Uterus (tissue), 3 donors: ENCODE measurements at regions not wholly inside any gene's neighbourhood (a gene's known extent, or its start where the extent isn't known, plus 50 kb on each side); places are given as distances from the start of the nearest gene placed in this dataset.

Source experiments
- DNase-seq, 2 donors: peaks; one replicate each; pipeline ENCODE4 v3.0.0-alpha.2; 2019 to 2020
- H3K27ac ChIP-seq, 2 donors: fragments of 200-600 bp; sonication (generic); 1 replicate in 1 of 2; 2 replicates in 1 of 2; pipeline ENCODE4 v1.5.1; 2016 to 2018
- H3K27me3 ChIP-seq, 2 donors: fragments of 200-600 bp; sonication (generic); one replicate each; pipeline ENCODE4 v1.5.1; 2018 to 2019; ENCODE audit warnings: control low read depth in 1 of 2
- H3K36me3 ChIP-seq, 2 donors: fragments of 200-600 bp; sonication (generic); one replicate each; pipeline ENCODE4 v1.5.1; 2019; ENCODE audit warnings: control low read depth in 1 of 2
- H3K4me1 ChIP-seq, 2 donors: fragments of 200-600 bp; sonication (generic); one replicate each; pipeline ENCODE4 v1.5.1; 2018 to 2019; ENCODE audit warnings: control low read depth in 1 of 2
- H3K4me3 ChIP-seq, 2 donors: fragments of 200-600 bp; sonication (generic); 1 replicate in 1 of 2; 2 replicates in 1 of 2; pipeline ENCODE4 v1.5.1; 2018 to 2019; ENCODE audit warnings: mild to moderate bottlenecking in 1 of 2
- H3K9me3 ChIP-seq, 2 donors: fragments of 200-600 bp; sonication (generic); one replicate each; pipeline ENCODE4 v1.5.1; 2019; ENCODE audit warnings: control low read depth in 1 of 2
- POLR2A ChIP-seq, 2 donors: fragments of 450-650 bp; IDR thresholded peaks; one replicate each; pipeline ENCODE4 v1.6.1; 2016; ENCODE audit warnings: antibody characterized with exemption in 2 of 2, mild to moderate bottlenecking in 1 of 2, moderate library complexity in 1 of 2
- intact Hi-C: fragments of 100-400 bp; cut with DNase I; formaldehyde crosslinking; loops from one replicate; pipeline ENCODE4 v1.15.1; 2023; ENCODE audit warnings: low total_unique reads
- TF ChIP-seq, protein P1 (sequence below), 4 experiments: fragments of 200-600 bp in 2 of 4; fragments of 450-650 bp in 2 of 4; sonication (generic) in 2 of 4; IDR thresholded peaks; one replicate each; pipeline ENCODE4 v1.5.1; 2016 to 2019; ENCODE audit warnings: antibody characterized with exemption in 4 of 4, mild to moderate bottlenecking in 2 of 4, moderate library complexity in 1 of 4
- donor health status: DM: yes; HTN: yes; CAD: no.

GRCh38 chr2:83951378-83951947 lies 507.6 kb downstream of the SUCLG1 start:
- DNase-seq, result no peak
- H3K4me3 ChIP-seq, result no peak overlapping the region
- no peaks in the 10 kb centered on the region for H3K9me3 ChIP-seq
- H3K36me3 ChIP-seq, result no peaks in the 10 kb centered on the region
- intact Hi-C loops, result no loop called here
- no peak for TF ChIP-seq POLR2A (IDR thresholded peaks at IDR 0.05)
- TF ChIP-seq, protein P1, sequence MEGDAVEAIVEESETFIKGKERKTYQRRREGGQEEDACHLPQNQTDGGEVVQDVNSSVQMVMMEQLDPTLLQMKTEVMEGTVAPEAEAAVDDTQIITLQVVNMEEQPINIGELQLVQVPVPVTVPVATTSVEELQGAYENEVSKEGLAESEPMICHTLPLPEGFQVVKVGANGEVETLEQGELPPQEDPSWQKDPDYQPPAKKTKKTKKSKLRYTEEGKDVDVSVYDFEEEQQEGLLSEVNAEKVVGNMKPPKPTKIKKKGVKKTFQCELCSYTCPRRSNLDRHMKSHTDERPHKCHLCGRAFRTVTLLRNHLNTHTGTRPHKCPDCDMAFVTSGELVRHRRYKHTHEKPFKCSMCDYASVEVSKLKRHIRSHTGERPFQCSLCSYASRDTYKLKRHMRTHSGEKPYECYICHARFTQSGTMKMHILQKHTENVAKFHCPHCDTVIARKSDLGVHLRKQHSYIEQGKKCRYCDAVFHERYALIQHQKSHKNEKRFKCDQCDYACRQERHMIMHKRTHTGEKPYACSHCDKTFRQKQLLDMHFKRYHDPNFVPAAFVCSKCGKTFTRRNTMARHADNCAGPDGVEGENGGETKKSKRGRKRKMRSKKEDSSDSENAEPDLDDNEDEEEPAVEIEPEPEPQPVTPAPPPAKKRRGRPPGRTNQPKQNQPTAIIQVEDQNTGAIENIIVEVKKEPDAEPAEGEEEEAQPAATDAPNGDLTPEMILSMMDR (IDR thresholded peaks at IDR 0.05), result no peak
- no peaks in the 10 kb centered on the region for H3K4me1 ChIP-seq
- H3K27ac ChIP-seq, result no peak overlapping the region
- H3K27me3 ChIP-seq, result no peaks in the 10 kb centered on the region

GRCh38 chr2:83949361-83949760 lies 509.7 kb downstream of the SUCLG1 start:
- Histone ChIP-seq H3K4me3 (no peak overlapping the region), H3K27me3 (no peaks in the 10 kb centered on the region), H3K4me1 (no peaks in the 10 kb centered on the region), H3K27ac (no peak overlapping the region), H3K9me3 (no peaks in the 10 kb centered on the region), H3K36me3 (no peaks in the 10 kb centered on the region)
- intact Hi-C loops, result no loop called here
- TF ChIP-seq POLR2A (IDR thresholded peaks at IDR 0.05), result no peak
- TF ChIP-seq, protein P1 (IDR thresholded peaks at IDR 0.05), result no peak
- DNase-seq, result no peak

DNA sequence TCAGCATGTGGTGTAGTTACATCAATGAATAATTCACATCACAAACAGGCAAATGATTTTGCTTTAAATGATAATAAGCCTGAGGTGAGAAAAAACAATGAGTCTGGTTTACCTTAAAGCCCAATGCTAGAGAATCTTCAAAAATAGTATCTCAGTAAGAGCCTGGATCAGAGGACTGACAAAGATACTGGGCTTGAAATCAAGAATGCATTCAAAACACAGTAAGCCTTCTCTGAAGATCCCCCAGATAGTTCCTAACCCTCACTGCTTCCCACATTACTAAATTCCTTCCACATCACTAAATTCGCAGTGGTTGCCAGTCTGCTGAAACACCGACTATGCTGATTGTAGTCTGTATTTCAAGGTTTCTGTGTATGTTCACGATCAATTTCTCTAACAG lies 514.9 kb downstream of the SUCLG1 start:
- Histone ChIP-seq H3K27me3 (no peaks in the 10 kb centered on the region), H3K9me3 (no peaks in the 10 kb centered on the region), H3K27ac (no peak overlapping the region), H3K4me3 (no peak overlapping the region), H3K4me1 (no peaks in the 10 kb centered on the region), H3K36me3 (no peaks in the 10 kb centered on the region)
- TF ChIP-seq, protein P1 (IDR thresholded peaks at IDR 0.05), result no peak
- intact Hi-C loops, result no loop called here
- no peak for DNase-seq

DNA sequence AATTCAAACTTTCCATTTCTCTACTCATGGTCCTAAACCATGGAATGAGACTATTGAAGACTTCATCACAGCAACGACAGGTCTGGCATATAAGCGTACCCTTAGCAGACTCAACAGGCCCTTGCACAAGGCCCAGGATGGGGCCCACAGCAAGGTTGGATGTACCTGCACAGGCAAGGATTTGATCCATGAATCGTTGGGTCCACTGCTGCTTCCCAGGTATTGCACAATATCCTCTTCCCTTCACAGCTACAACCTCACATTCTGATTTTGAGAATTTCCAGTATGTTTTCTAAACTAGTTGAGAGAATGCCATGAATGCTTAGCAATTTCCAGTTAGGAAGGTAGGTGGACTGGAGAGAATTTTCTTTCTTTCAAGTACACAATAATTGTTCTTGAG lies 515.8 kb downstream of the SUCLG1 start:
- H3K9me3 ChIP-seq, result no peaks in the 10 kb centered on the region
- H3K27me3 ChIP-seq, result no peaks in the 10 kb centered on the region
- DNase-seq, result no peak
- H3K27ac ChIP-seq, result no peak overlapping the region
- H3K36me3 ChIP-seq, result no peaks in the 10 kb centered on the region
- H3K4me1 ChIP-seq, result no peaks in the 10 kb centered on the region
- intact Hi-C loops, result no loop called here
- TF ChIP-seq, protein P1 (IDR thresholded peaks at IDR 0.05), result no peak
- no peak for TF ChIP-seq POLR2A (IDR thresholded peaks at IDR 0.05)
- H3K4me3 ChIP-seq, result no peak overlapping the region

DNA sequence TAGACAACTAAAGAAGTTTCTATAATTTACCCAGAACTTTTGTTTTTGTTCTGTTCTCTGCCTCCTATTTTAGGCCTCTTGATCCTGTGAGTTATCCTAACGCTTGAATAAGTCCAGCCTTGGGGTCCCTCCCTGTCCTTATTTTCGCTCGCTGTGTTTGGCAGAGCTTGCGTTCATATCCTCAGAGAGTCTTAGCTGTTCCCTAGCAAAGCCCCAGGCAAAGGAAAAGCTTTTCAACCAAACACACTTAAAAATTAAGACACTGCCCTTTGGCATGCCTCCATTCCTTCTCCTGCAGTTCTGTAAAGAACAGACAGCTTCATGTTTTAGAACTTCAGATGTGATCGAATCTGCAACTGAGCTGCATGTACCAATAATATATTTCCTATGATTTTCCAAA lies 517.2 kb downstream of the SUCLG1 start:
- intact Hi-C loops, result no loop called here
- H3K4me1 ChIP-seq, result no peaks in the 10 kb centered on the region
- H3K27ac ChIP-seq, result no peak overlapping the region
- no peaks in the 10 kb centered on the region for H3K27me3 ChIP-seq
- no peak overlapping the region for H3K4me3 ChIP-seq
- DNase-seq, result no peak
- no peaks in the 10 kb centered on the region for H3K9me3 ChIP-seq
- no peaks in the 10 kb centered on the region for H3K36me3 ChIP-seq
- TF ChIP-seq POLR2A (IDR thresholded peaks at IDR 0.05), result no peak
- TF ChIP-seq, protein P1 (IDR thresholded peaks at IDR 0.05), result no peak
